Activated T-helper 9 cell treated with anti-CD3 and anti-CD28 coated beads, Interleukin-2, amount 50 U/mL, for 16 hours (primary cell): ENCODE measurements at regions not wholly inside any gene's neighbourhood (a gene's known extent, or its start where the extent isn't known, plus 50 kb on each side); places are given as distances from the start of the nearest gene placed in this dataset.
"Not testable (repeated sequence)": the region's sequence is repeated elsewhere in the genome, so short reads cannot be mapped to it uniquely, and the experiment has no call there.

Experiments
- DNase-seq: peaks from one replicate; pipeline ENCODE4 v3.0.0-alpha.2; 2020; ENCODE audit warnings: low read depth

DNA sequence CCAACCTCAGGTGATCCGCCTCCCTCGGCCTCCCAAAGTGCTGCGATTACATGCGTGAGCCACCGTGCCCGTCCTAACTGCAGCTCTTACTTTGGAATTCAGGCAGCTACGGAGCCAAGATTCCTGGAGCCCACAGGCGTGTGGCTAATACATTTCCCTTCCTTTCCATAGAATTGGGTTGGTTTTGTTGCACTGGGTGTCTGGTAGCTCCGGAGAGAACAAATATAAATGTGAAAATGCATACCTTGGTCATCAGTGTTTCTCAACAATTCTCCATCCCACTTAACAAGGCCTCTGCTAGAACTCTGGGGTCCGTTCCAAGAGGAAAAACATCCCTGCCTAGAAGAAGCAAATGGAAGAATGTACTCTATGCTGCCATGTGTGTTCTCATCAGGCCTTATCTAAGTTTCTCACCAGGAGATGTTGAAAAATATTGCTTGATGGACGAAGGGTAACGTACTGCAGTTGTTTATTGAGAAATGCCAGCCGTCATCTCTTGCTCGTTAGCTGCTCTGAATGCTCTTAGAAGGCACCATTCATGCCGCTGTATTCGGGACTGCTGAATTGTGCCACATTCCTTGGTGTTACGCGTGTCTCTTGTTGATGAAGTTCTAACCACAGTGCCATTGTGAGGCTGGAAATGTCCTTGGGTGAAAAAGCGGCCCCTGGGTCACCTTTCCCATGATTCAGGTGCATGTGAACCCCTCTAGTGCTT is 50.5 kb upstream of the CD99 start:
- DNase-seq, result no peak

DNA sequence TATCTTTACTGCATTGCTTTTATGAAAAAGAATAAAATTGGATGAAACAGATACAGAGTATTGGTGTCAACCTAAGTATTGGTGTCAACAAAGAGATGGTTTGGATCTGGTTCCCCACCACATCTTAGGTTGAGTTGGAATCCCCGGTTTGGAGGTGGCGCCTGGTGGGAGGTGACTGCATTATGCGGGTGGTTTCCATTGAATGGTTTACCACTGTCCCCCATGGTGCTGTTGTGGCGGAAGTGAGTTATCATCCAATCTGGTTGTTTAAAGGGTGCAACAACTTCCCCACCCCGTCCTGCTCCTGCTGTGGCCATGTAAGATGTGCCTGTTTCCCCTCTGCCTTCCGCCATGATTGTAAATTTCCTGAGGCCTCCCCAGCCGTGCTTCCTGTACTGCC is 52.8 kb upstream of the CD99 start:
- DNase-seq, result no peak

DNA sequence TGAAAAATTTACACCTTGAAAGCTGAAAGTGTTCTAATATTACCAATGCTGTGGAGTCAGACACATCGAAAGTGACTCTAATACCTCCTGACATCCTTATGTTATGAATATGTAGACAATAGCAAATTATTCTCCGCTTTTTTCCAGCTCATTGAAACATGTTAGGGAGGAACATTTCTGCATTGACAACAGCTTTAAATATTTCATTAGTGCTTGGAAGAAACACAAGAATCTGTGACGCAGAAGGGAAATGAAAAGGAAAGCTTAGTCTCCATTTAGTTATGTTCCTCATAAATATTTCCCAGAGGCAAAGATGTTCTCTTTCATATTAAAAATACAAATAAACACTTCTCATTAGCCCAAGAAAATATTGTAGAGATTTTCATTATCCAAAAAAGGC is 55.8 kb upstream of the CD99 start:
- DNase-seq, result no peak

DNA sequence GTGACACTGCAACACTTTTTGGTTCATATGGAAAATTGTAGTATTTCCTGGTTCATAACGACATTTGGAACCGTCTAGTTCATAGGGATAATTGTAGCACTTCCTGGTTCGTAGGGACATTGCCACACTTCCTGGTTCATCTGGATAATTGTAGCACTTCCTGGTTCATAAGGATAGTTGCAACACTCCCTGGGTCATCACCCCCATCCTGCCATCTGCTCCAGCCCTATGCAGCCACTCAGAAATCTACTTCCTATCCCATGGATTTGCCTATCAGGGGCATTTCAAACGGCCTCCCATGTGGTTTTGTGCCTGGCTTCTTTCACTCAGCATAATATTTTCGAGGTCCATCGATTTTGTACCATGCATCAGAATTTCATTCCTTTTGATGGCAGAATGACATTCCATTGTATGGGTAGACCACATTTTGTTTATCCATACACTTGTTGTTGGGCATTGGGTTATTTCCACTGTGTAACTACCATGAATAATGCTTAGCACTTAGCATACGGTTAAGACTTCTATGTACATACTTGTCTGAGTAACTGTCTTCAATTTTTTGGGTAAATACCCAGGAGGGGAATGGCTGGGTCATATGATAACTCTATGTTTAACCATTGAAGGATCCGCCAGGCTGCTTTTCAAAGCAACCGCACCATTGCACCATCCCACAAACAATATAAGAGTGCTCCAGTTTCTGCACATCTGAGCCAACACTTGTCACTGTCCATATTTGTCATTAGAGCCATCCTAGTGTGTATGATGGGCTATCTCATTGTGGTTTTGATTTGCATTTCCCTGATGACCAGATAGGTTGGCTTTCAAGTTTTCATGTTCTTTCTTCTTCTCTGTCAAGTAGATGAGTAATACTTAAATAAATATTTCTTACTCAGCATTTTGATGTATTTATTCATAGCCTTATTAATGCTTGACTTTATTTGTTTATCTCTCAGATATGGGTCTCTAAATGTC is 58.3 kb upstream of the CD99 start:
- no peak for DNase-seq

DNA sequence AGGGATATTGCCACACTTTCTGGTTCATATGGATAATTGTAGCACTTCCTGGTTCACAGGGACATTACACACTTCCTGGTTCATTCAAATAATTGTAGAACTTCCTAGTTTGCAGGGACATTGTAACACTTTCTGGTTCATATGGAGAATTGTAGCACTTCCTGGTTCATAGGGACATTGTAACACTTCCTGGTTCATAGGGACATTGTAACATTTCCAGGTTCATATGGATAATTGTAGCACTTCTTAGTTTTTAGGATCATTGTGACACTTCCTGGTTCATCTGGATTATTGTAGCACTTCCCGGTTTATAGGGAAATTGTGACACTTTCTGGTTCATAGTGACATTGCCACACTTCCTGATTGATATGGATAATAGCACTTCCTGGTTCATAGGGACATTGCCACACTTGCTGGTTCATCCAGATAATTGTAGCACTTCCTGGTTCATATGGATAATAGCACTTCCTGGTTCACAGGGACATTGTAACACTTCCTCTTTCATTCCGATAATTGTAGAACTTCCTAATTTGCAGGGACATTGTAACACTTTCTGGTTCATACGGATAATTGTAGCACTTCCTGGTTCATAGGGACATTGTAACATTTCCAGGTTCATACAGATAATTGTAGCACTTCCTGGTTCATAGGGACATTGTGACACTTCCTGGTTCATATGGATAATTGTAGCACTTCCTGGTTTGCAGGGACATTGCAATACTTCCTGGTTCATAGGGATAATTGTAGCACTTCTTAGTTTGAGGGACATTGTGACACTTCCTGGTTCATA is 59.2 kb upstream of the CD99 start:
- no peak for DNase-seq

DNA sequence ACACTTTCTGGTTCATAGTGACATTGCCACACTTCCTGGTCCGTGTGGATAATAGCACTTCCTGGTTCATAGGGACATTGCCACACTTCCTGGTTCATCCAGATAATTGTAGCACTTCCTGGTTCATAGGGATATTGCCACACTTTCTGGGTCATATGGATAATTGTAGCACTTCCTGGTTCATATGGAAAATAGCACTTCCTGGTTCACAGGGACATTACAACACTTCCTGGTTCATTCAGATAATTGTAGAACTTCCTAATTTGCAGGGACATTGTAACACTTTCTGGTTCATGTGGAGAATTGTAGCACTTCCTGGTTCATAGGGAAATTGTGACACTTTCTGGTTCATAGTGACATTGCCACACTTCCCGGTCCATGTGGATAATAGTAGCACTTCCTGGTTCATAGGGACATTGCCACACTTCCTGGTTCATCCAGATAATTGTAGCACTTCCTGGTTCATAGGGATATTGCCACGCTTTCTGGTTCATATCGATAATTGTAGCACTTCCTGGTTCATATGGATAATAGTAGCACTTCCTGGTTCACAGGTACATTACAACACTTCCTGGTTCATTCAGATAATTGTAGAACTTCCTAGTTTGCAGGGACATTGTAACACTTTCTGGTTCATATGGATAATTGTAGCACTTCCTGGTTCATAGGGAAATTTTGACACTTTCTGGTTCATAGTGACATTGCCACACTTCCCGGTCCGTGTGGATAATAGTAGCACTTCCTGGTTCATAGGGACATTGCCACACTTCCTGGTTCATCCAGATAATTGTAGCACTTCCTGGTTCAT is 60.0 kb upstream of the CD99 start:
- DNase-seq, result not testable (repeated sequence)

DNA sequence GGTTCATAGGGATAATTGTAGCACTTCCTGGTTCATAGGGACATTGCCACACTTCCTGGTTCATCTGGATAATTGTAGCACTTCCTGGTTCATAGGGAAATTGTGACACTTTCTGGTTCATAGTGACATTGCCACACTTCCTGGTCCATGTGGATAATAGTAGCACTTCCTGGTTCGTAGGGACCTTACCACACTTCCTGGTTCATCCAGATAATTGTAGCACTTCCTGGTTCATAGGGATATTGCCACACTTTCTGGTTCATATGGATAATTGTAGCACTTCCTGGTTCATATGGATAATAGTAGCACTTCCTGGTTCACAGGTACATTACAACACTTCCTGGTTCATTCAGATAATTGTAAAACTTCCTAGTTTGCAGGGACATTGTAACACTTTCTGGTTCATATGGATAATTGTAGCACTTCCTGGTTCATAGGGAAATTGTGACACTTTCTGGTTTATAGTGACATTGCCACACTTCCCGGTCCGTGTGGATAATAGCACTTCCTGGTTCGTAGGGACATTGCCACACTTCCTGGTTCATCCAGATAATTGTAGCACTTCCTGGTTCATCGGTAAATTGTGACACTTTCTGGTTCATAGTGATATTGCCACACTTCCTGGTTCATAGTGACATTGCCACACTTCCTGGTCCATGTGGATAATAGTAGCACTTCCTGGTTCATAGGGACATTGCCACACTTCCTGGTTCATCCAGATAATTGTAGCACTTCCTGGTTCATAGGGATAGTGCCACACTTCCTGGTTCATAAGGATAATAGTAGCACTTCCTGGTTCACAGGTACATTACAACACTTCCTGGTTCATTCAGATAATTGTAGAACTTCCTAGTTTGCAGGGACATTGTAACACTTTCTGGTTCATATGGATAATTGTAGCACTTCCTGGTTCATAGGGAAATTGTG is 60.8 kb upstream of the CD99 start:
- peak; percentile 27 for DNase-seq

DNA sequence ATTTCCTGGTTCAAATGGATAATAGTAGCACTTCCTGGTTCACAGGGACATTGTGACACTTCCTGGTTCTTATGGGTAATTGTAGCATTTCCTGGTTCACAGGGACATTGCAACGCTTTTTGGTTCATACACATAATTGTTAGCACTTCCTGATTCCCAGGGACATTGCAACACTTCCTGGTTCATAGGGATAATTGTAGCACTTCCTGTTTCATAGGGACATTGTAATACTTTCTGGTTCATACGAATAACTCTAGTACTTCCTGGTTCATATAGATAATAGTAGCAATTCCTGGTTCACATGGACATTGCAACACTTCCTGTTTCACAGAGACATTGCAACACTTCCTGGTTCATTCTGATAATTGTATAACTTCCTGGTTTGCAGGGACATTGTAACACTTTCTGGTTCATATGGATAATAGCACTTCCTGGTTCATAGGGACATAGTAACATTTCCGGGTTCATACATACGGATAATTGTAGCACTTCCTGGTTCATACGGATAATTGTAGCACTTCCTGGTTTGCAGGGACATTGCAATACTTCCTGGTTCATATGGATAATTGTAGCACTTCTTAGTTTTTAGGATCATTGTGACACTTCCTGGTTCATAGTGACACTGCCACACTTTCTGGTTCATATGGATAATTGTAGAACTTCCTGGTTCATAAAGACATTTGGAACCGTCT is 61.6 kb upstream of the CD99 start:
- no peak for DNase-seq

DNA sequence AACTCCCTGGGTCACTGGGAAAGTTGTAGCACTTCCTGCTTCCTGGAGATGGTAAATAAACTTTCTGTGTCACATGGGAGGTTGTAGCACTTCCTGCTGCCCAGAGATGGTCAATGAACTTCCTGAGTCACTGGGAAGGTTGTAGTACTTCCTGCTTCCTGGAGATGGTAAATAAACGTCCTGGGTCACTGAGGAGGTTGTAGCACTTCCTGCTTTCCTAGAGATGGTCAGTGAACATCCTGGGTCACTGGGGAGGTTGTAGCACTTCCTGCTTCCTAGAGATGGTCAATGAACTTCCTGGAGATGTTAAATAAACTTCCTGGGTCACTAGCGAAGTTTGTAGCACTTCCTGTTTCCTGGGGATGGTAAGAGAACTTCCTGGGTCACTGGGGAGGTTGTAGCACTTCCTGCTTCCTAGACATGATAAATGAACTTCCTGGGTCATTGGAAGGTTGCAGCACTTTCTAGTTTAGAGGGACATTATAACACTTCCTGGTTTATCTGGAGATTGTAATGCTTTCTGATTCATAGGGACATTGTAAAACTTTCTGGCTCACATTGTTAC is 62.3 kb upstream of the CD99 start:
- DNase-seq, result no peak

DNA sequence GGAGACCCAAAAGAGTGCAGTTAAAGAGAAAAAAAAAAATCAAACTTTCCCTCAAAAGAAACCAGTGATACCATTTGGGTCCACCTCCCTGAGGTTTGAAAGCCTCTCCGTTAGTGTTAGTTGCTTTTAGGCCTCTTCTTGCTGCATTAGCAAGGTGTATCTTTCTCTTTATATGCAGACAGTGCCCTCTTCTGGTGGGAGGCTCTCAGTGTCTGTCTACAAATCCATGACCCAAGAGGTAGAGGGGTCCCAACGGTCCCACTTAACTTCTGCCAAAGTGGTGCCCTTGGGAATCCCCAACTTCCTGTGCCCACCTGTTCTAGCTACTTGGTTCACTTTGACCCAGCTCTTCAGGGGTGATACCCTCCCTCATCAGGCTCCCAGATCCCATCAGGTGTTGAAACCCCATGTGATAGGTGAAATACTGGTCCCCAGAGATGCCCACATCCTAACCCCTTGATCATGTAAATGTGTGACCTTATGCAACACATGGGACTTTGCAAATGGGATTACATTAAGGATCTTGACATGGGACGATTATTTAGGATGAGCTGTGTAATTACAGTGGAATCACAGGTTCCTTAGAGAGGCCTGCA is 63.7 kb upstream of the CD99 start:
- DNase-seq, result no peak

DNA sequence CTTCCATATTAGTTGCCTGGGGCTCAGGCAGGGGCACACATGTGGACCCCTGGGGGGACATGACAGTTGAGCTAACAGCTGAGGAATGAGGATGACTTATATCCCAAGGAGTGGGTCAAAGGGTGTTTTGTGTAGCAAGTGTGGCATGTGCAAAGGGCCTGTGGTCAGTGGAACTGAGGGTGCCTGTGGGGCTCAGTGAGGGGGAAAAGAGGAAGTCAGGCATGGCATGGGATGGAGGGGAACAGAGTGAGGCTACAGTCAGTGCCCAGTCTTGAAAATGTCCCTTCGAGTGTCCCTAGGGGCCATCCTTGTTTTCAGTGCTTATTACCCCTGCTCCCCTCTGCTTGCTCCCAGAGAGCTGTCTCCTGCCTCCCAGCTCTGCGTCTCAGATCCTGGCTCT is 64.3 kb upstream of the CD99 start:
- DNase-seq, result no peak

DNA sequence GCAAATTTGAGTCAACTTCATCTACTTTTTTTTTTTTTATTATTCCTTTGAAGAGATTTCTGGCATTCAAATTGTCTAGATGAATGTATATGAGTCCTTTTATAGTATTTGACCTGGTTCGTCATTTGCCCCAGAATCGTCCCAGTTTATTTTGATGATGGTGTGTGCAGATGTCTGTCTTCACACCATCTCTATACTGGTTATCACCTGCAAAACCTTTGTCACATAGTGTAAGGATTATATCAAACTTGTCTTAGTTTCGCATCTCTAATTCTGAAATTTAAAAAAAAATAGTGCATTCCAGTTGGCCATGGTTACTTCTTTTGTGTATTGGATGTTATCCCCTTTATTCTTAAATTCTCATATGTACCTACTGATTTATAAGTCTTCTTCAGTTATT is 70.5 kb upstream of the CD99 start:
- no peak for DNase-seq

DNA sequence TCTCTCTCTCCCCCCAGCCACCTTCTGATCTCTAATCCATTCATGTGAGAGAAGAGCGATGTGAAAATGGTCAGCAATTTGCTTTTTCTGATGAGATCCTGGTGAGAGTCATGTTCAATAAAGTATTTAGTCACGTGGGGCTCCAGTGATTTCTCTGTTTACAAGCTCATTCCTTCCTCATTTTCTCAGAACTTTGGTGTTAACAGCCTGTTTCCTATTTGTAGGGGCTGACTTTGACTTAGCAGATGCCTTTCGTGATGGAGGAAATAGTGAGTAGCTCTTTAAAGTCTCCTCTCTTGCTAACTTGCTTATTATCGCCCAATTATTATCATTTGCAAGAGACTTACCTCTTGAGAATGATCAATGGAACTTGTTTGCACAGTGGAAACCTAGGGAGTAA is 72.6 kb upstream of the CD99 start:
- no peak for DNase-seq

DNA sequence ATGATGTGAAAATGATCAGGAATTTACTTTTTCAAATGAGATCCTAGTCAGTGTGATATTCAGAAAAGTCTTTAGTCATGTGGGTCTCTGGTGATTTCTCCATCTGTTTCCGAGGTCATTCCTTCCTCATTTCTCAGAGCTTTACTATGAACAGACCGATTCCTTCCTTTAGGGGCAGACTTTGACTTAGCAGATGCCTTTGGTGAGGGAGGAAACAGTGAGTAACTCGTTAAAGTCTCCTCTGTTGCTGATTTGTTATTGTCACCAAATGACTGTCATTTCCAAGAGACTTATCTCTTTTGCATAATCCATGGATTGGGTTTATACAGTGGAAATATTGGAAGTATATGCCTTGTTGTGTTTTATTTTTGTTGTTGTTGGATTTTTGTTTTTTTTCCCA is 76.2 kb upstream of the CD99 start:
- no peak for DNase-seq

DNA sequence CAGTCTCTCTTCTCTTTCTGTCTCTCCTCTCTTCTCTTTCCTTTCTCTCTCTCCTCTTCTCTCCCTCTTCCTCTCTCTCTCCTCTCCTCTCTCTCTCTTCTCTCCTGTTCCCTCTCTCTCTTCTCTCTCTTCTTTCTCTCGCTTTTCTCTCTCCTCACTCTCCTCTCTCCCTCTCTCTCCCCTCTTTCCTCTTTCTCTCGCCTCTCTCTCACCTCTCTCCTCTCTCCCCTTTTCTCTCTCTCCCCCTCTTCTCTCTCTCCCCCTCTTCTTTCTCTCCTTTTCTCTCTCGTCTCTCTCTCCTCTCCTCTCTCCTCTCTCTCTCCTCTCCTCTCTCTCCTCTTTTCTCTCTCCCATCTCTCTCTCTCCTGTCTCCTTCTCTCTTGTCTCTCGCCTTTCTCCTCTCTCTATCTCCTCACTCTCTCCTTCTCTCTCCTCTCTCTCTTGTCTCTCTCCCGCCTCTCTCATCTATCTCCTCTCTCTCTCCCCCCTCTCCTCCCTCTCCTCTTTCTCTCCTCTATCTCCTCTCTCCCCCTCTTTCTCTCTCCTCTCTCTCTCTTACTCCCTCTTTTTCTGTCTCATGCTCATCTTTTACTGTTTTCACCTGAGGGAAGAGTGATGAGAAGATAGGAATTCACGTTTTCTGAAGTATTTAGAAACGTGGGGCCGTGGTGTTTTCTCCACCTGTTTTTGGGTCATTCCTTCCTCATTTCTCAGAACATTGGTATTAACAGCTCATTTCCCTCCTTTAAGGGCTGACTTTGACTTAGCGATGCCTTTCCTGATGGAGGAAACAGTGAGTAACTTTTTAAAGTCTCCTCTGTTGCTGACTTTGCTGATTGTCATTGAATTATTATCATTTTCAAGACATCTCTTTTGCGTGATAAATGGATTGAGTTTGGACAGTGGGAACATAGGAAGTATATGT is 80.6 kb upstream of the CD99 start:
- DNase-seq, result no peak

DNA sequence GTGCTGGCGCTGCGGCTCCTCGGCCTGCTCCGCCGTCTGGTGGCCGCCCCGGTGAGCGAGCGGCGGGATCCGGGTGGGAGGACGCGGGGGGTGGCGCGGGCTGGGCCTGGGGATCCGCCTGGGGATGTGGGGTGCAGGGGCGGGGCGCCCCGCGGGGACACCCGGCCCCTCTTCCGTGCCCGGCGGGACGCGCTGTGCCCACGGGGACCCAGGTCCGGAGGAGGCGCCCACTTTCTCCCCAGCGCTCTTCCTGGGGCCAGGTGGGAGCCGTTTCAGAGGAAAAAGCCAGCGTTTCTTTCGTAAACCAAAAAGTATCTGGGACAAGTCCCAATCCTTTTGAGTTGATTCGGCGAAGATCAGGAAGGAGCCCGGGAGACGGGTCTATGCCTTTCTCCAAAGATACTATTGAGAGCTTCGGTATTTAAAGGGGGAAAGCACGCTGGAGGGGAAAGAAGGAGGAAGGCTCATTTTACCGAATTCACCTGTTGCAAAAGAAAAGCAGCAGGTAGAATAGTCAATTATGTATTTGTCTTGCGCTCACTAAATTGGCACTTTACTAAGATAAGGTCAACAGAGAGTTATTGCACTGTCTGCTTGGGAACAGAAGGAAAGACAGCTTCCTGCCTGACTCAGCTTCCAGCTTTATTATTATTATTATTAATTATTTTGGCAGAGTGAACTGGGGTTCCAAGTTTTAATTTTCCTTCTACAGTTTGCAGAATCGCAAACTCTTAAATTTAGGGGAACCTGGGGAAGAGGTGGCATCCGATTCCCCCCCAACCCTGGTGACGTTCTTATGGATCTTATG is 81.5 kb upstream of the CD99 start:
- no peak for DNase-seq
